SK-N-MC (cell line): ENCODE measurements at regions not wholly inside any gene's neighbourhood (a gene's known extent, or its start where the extent isn't known, plus 50 kb on each side); places are given as distances from the start of the nearest gene placed in this dataset.

Experiments
- DNase-seq: peaks from one replicate; pipeline ENCODE4 v3.0.0-alpha.2; 2011; ENCODE audit warnings: low read depth, low spot score
- H3K27ac ChIP-seq: fragments of 200-600 bp; sonication (generic); 2 replicates; pipeline ENCODE4 v1.5.1; 2016; ENCODE audit warnings: mixed run types
- H3K36me3 ChIP-seq: fragments of 200-600 bp; sonication (generic); 2 replicates; pipeline ENCODE4 v1.6.1; 2017; ENCODE audit warnings: antibody characterized with exemption, low read length, mixed read lengths; ENCODE audit not compliant: insufficient read depth
- H3K4me3 ChIP-seq: fragments of 200-600 bp; sonication (generic); 2 replicates; pipeline ENCODE4 v1.5.1; 2016
- H3K9ac ChIP-seq: fragments of 200-600 bp; sonication (generic); 2 replicates; pipeline ENCODE4 v1.8.0; 2017; ENCODE audit warnings: mixed run types, mixed read lengths; ENCODE audit not compliant: insufficient read length
- H3K9me3 ChIP-seq: fragments of 200-600 bp; sonication (generic); 2 replicates; pipeline ENCODE4 v1.6.1; 2017; ENCODE audit warnings: low read depth, mild to moderate bottlenecking, antibody characterized with exemption, low read length, moderate library complexity, mixed read lengths
- EZH2 ChIP-seq: fragments of 200-600 bp; sonication (generic); IDR thresholded peaks from one replicate; pipeline ENCODE4 v1.6.1; 2017; ENCODE audit warnings: antibody characterized with exemption
- FOXP2 ChIP-seq: optimal IDR thresholded peaks from 2 replicates; pipeline ENCODE3; 2011; ENCODE audit warnings: mild to moderate bottlenecking, moderate library complexity; ENCODE audit not compliant: insufficient read depth; ENCODE audit errors: extremely low read length, control extremely low read depth
- POLR2AphosphoS5 ChIP-seq: IDR thresholded peaks from 2 replicates; pipeline ENCODE4 v1.6.1; 2012; ENCODE audit warnings: mild to moderate bottlenecking, low read depth, low read length, borderline replicate concordance

DNA sequence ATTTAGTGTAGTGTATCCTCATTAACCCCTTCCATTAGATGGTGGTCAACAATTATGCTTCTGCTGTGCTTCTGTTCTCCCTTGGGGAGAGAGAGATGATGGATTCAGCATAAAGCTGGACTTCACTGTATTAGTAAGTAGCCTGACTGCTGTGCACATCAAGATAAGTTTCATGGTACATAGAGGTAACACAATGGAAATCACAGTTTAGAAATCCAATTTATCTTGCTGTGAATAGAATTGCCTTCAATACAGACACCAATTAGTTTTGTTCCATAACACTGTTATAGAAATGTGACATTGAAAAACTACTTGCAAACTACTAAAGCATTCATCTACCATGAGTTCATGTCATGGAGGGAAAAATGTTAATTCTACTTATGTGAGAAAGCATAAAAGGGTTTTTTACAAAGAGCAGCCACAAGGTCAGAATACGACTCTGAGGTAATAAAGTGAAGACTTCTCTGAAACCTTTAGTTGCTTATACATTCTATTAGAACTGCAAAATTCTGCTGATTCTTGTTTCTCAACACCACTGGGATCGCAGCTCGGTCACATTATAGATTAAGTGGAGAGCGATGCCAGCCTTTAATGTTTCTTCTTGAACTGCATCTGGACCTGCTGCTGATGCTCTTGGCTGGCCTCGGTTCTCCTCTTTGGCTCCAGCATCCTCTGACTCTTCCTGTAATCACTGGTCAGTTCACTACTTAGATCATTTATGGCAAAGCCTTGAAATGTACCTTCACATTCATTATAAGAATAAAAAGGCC, 190.8 kb downstream of the ATP23 start:
- Histone ChIP-seq H3K27ac (no peak overlapping the region), H3K9ac (no peak overlapping the region), H3K9me3 (no peaks in the 10 kb centered on the region), H3K4me3 (no peak overlapping the region), H3K36me3 (no peaks in the 10 kb centered on the region)
- no peak for DNase-seq
- TF ChIP-seq FOXP2: no peak
- TF ChIP-seq EZH2: no peak
- no peak for TF ChIP-seq POLR2AphosphoS5

GRCh38 chr12:58138424-58138823, 197.1 kb downstream of the ATP23 start:
- Histone ChIP-seq H3K4me3 (no peak overlapping the region), H3K9me3 (no peaks in the 10 kb centered on the region), H3K27ac (no peak overlapping the region), H3K36me3 (no peaks in the 10 kb centered on the region), H3K9ac (no peak overlapping the region)
- TF ChIP-seq POLR2AphosphoS5 (no peak), FOXP2 (no peak), EZH2 (no peak)
- no peak for DNase-seq

DNA sequence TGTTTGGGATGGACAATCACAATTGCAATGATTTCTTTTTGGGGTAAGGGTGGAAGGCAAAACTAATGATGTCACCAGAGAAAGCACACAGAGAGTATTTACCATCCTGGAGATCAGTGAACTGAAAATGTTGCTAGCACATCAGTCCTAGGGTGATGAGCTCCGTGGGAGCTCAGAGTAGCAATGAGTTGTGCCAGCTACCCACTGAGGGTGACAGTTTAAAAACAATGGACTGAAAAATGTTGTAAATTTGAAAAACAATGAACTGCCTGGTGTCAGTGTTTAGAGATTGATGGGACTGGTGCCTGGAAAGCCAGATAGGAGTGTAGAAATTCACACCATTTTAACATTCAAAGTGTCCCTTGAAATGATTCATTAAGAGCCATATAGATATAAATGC, 198.5 kb downstream of the ATP23 start:
- no peak for TF ChIP-seq POLR2AphosphoS5
- TF ChIP-seq EZH2: no peak
- no peak for TF ChIP-seq FOXP2
- Histone ChIP-seq H3K9me3 (no peaks in the 10 kb centered on the region), H3K27ac (no peak overlapping the region), H3K4me3 (no peak overlapping the region), H3K9ac (no peak overlapping the region), H3K36me3 (no peaks in the 10 kb centered on the region)
- DNase-seq: no peak

DNA sequence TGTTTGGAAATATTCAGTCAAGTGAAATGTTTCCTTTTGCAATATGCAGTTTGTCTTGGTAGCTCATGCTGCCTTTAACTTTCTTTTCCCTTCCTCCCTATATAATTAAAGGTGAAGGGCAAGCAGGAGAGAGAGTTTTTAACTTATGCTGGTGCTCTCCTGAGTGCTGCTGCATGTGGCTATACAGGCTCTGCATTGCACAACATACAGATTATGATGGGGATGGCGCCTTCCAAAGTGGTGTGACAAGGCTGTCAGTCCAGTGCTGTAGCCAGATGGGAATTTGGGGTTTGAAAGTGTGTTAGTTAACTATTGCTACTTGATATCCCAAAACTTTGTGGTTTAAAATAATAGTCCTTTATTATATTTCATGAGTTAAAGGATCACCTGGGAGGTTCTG, 199.0 kb downstream of the ATP23 start:
- no peak for DNase-seq
- H3K4me3 ChIP-seq: no peak overlapping the region
- no peak overlapping the region for H3K9ac ChIP-seq
- H3K36me3 ChIP-seq: no peaks in the 10 kb centered on the region
- TF ChIP-seq EZH2 (no peak), POLR2AphosphoS5 (no peak), FOXP2 (no peak)
- no peak overlapping the region for H3K27ac ChIP-seq
- no peaks in the 10 kb centered on the region for H3K9me3 ChIP-seq

- H3K9me3 ChIP-seq: no peaks in the 10 kb centered on the region
- H3K36me3 ChIP-seq: no peaks in the 10 kb centered on the region
- no peak for TF ChIP-seq EZH2
- TF ChIP-seq POLR2AphosphoS5: no peak
- TF ChIP-seq FOXP2: no peak
- no peak overlapping the region for H3K9ac ChIP-seq
- no peak for DNase-seq
- no peak overlapping the region for H3K4me3 ChIP-seq
- no peak overlapping the region for H3K27ac ChIP-seq
Measured at GRCh38 chr12:58142991-58143390, 201.6 kb downstream of the ATP23 start.

DNA sequence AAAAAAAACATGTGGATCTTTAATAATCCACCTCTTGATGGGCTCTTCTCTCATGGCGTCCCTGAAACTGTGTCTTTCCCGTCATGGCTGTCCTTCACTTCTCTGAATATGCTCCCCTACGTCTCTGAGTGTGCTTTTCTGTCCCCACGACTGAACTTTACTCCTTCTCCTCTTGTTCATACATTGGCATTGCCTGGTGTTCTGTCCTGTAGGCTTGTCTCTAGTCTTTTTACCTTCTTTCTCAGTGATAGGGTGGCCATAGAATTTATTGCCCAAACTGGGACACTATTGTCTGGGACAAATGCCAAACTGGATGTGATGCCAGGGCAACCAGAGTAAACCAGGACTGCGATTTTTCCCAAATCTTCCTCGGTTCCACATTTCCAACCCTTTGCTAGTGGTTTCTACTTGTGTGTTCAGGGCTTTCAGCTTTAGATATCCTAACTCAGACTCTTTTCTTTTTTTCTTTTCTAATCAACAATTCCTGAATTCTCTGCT, 202.2 kb downstream of the ATP23 start:
- DNase-seq: no peak
- H3K36me3 ChIP-seq: no peaks in the 10 kb centered on the region
- H3K4me3 ChIP-seq: no peak overlapping the region

DNA sequence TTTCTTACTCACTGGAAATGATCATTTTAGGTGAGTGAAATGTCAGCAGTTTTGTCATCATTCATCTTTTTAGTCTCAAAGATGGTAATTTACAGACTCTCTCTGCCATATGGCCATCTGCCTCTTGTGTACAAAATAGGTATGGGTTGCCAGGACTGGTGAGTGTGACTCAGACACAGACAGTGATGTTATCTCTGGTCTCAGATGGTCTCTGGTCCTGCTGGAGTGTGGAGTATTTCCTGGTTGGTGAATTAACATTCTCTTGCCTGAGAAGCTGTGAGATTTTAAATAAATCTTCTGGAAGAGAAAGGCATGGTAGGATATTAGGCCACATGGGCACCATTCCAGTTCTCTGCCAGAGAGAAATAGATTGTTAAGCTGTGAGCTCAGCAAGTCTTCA, 207.0 kb downstream of the ATP23 start:
- Histone ChIP-seq H3K4me3 (no peak overlapping the region), H3K27ac (no peak overlapping the region), H3K9me3 (no peaks in the 10 kb centered on the region), H3K36me3 (no peaks in the 10 kb centered on the region), H3K9ac (no peak overlapping the region)
- DNase-seq: no peak
- TF ChIP-seq FOXP2 (no peak), EZH2 (no peak), POLR2AphosphoS5 (no peak)

More for the DNA sequence above, 202.2 kb downstream of the ATP23 start:
- TF ChIP-seq EZH2 (no peak), FOXP2 (no peak)
- H3K27ac ChIP-seq: no peak overlapping the region
- H3K9ac ChIP-seq: no peak overlapping the region
- H3K9me3 ChIP-seq: no peaks in the 10 kb centered on the region

- Histone ChIP-seq H3K27ac (no peak overlapping the region), H3K9me3 (no peaks in the 10 kb centered on the region), H3K4me3 (no peak overlapping the region), H3K9ac (no peak overlapping the region), H3K36me3 (no peaks in the 10 kb centered on the region)
- TF ChIP-seq POLR2AphosphoS5: no peak
- TF ChIP-seq FOXP2: no peak
- TF ChIP-seq EZH2: no peak
- no peak for DNase-seq
Measured at GRCh38 chr12:58148976-58149375, 207.6 kb downstream of the ATP23 start.

- Histone ChIP-seq H3K9ac (no peak overlapping the region), H3K4me3 (no peak overlapping the region), H3K36me3 (no peaks in the 10 kb centered on the region), H3K27ac (no peak overlapping the region), H3K9me3 (no peaks in the 10 kb centered on the region)
- no peak for TF ChIP-seq EZH2
- no peak for TF ChIP-seq FOXP2
- TF ChIP-seq POLR2AphosphoS5: no peak
- DNase-seq: no peak
Measured at GRCh38 chr12:58154359-58154758, 213.0 kb downstream of the ATP23 start.
